ENCODE measurements at regions not wholly inside any gene's neighbourhood (a gene's known extent, or its start where the extent isn't known, plus 50 kb on each side); places are given as distances from the start of the nearest gene placed in this dataset.

DNA sequence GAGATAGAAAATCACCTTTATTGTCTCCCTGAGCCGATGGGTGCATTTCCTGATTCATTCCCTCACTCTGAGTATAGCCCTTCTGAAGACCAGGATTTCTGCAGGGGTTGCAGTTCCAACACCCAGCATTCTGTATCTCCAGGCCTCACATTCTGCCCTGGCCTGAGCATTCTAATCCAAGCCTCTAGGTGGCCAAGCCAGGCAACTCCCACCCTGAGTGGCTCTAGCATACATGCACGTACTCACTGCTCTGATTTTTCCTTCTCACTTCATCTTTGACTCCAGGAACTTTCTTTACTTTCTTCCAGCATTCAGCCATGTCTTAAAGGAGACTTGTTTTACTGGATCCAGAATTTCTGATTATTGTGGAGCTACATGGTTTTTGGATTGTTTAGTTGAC, 100.7 kb upstream of the STK39 start:
- Mint-ChIP-seq H3K27me3 (peaks cover 0 to 8% of the 10 kb centered on the region in 2 donors), H3K27ac (no peak overlapping the region), H3K9me3 (no peaks in the 10 kb centered on the region), H3K4me3 (no peak overlapping the region), H3K4me1 (ENCODE audit: low read depth in 2 of 2) (peaks cover 7% of the 10 kb centered on the region in 2 donors), H3K36me3 (no peaks in the 10 kb centered on the region)
- DNase-seq (ENCODE audit: low spot score) (no peak), ATAC-seq (no peak)

DNA sequence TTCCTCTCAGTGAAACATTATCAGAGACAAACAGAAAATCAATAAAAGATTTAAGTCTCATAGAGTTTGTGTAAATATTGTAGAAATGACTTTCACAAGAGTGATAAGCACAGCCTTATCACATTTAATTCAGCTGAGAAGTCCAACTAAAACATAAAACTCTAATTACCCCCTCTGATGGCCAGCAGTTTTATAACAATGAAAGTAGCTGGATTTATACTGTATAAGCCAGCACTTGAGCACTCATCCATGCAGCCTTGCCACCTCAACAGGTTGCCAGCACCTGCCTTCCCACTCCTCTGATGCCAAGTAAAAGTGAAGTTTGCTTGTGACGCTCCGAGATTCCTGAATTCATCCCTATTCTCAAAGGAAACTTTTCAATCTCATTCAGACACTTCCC, 103.0 kb upstream of the STK39 start:
- Mint-ChIP-seq H3K4me1 (ENCODE audit: low read depth in 2 of 2) (peaks cover 17 to 18% of the 10 kb centered on the region in 2 donors), H3K9me3 (peaks cover 5% of the 10 kb centered on the region), H3K27me3 (peaks cover 0 to 7% of the 10 kb centered on the region in 2 donors), H3K27ac (no peak overlapping the region), H3K4me3 (no peak overlapping the region), H3K36me3 (no peaks in the 10 kb centered on the region)
- DNase-seq (ENCODE audit: low spot score) (no peak), ATAC-seq (no peak)

DNA sequence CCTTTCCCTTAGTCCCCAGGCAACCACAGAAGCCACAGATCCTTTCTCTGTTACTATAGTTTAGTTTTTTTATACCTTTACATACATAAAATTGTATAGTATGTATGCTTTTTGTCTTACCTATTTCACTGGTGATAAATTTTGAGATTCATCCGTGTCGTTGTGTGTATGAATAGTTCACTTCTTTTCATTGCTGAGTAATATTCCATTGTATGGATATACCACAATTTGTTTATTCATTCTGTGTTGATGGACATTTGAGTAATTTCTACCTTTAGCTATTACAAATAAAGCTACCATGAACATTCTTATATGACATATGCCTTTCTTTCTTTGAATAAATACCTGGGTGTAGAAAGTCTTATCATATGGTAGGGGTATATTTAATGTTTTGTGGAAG, 102.8 kb upstream of the CERS6 start:
- DNase-seq (ENCODE audit: low spot score) (no peak), ATAC-seq (no peak)
- peaks cover 14 to 24% of the 10 kb centered on the region in 2 donors for H3K4me1 Mint-ChIP-seq (ENCODE audit: low read depth in 2 of 2)
- H3K4me3 Mint-ChIP-seq = no peak overlapping the region
- peaks cover 0 to 2% of the 10 kb centered on the region in 2 donors for H3K27me3 Mint-ChIP-seq
- no peaks in the 10 kb centered on the region for H3K36me3 Mint-ChIP-seq
- H3K27ac Mint-ChIP-seq = no peak overlapping the region
- peaks cover 5% of the 10 kb centered on the region for H3K9me3 Mint-ChIP-seq

DNA sequence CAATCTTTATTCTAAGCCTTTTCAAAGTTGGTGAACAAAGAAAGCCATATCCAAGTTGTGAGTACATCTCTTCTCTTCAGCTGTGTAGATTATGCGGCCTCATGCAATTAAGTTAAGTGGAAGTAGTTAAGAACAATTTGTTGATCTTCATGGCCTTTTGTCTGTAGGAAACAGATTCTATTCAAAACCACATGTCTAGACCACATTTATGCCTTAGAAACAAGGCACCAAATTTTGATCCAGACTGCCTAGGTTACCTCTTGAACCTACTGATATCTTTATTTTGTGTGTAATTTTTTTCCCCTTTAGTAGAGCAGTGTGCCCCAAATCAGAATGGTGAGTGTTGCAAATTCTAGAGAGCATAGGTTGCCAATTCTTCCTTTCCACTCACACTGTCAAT, 101.6 kb upstream of the CERS6 start:
- peak overlapping the region in 1 of 2 donors; percentile 36 for H3K27ac Mint-ChIP-seq

DNA sequence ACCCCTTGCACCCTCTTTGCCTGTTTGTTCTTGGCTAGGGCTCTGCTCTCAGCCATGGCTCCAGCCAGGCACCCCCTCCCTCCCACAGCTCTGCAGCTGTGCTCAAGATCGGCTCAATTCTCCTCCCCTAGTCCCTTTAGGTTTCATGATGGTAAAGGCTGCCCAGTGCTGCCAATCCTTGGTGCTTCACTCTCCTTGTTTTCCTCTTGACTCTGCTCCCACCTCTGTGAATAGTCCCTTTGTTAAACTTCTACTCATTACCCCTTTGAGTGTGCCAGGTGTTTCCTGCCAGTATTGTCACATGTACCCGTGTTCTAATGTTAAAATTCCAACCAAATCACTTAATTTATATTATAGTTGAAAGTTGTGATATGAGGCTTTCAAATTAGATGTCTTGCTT, 101.0 kb upstream of the CERS6 start:
- Mint-ChIP-seq H3K4me3 (no peak overlapping the region), H3K36me3 (no peaks in the 10 kb centered on the region), H3K4me1 (ENCODE audit: low read depth in 2 of 2) (peaks cover 19 to 29% of the 10 kb centered on the region in 2 donors), H3K27ac (peak overlapping the region in 1 of 2 donors; percentile 36), H3K27me3 (peaks cover 0 to 2% of the 10 kb centered on the region in 2 donors), H3K9me3 (peaks cover 5% of the 10 kb centered on the region)
- ATAC-seq (no peak), DNase-seq (ENCODE audit: low spot score) (no peak)

More for the DNA sequence above, 101.6 kb upstream of the CERS6 start:
- DNase-seq (ENCODE audit: low spot score) (no peak), ATAC-seq (no peak)
- Mint-ChIP-seq H3K27me3 (peaks cover 0 to 2% of the 10 kb centered on the region in 2 donors), H3K4me1 (ENCODE audit: low read depth in 2 of 2) (peaks cover 19 to 29% of the 10 kb centered on the region in 2 donors), H3K4me3 (no peak overlapping the region), H3K36me3 (no peaks in the 10 kb centered on the region), H3K9me3 (peaks cover 5% of the 10 kb centered on the region)

DNA sequence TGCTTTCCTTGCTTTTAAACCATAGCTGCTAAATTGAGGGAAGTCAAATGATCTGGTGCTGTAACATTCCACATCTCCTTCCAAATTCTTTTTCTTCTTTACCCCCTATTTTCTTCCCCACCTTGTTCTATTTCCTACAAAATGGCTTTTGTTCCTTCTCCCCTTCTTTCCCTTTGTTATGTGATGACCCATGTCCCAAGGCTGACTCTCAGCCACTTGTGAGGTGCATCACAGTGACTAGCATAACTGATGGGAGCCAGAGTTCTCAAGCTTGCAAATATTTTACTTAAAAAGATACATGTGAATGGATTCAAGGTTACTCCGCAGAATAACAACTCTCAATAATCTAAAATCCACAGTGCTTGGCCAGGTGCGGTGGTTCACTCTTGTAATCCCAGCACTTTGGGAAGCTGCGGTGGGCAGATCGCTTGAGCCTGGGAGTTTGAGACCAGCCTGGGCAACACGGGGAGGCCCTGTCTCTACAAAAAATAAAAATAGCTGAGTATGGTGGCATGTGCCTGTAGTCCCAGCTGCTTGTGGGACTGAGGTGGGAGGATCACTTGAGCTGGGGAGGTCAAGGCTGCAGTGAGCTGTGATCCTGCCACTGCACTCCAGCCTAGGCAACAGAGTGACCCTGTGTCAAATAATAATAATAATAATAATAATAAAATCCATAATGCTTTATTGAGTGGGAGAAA, 100.1 kb upstream of the CERS6 start:
- Mint-ChIP-seq H3K4me1 (ENCODE audit: low read depth in 2 of 2) (peaks cover 19 to 29% of the 10 kb centered on the region in 2 donors), H3K4me3 (no peak overlapping the region), H3K27me3 (peaks cover 0 to 2% of the 10 kb centered on the region in 2 donors), H3K36me3 (no peaks in the 10 kb centered on the region), H3K27ac (no peak overlapping the region), H3K9me3 (peaks cover 5% of the 10 kb centered on the region)
- DNase-seq (ENCODE audit: low spot score) (no peak), ATAC-seq (no peak)

DNA sequence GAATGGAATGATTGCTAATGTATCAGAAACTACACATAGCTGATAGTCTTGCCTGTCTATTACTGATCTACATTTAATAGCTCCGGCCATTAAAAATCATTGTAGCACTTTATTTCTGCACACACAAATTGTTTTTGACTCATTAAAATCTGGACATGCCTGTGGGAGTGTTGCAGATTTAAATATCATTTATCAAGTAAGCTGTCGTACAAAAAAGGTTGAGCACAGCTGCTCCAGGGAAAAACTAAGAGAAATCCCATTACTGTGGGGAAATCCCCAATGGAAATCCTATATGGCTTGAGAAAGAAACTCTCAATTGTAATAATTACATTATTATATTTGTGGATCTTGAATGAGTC, 99.6 kb upstream of the CERS6 start:
- Mint-ChIP-seq H3K27me3 (peaks cover 0 to 2% of the 10 kb centered on the region in 2 donors), H3K4me1 (ENCODE audit: low read depth in 2 of 2) (peaks cover 19 to 29% of the 10 kb centered on the region in 2 donors), H3K9me3 (peaks cover 5% of the 10 kb centered on the region), H3K27ac (no peak overlapping the region), H3K36me3 (no peaks in the 10 kb centered on the region), H3K4me3 (no peak overlapping the region)
- DNase-seq (ENCODE audit: low spot score) = no peak
- no peak for ATAC-seq

DNA sequence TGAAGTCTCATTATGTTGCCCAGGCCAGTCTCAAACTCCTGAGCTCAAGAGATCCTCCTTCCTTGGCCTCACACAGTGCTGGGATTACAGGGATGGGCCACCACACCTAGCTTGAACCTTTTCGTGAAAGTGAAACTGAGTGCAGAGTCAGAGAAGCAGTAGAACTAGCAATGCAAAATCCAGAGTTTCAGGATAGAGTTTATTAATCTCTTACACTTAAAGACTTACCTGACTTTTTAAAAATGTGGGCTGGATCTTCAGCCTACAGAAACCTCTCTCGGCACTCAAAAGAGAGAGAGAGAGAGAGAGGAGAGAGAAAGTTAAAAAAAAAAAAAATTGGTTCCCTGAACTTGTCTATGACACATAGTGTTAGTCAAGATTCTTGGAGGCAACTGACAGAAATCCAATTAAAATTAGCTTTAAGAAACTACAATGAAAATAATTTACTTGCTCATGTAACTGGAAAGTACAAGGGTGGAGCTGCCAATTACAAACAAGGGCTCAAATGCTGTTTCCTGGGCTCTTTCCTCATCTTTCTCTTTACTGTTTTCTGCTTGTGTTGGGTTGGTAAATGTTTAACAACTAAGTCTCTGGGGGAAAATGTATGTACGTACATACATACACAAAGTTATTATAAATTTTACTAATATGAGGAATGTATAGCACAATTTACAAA, 98.1 kb upstream of the CERS6 start:
- Mint-ChIP-seq H3K4me3 (no peak overlapping the region), H3K27ac (peak overlapping the region in 1 of 2 donors; percentile 28), H3K36me3 (peaks cover 7% of the 10 kb centered on the region), H3K27me3 (peaks cover 0 to 2% of the 10 kb centered on the region in 2 donors), H3K9me3 (peaks cover 5% of the 10 kb centered on the region), H3K4me1 (ENCODE audit: low read depth in 2 of 2) (peaks cover 19 to 29% of the 10 kb centered on the region in 2 donors)
- DNase-seq (ENCODE audit: low spot score) (no peak), ATAC-seq (no peak)

DNA sequence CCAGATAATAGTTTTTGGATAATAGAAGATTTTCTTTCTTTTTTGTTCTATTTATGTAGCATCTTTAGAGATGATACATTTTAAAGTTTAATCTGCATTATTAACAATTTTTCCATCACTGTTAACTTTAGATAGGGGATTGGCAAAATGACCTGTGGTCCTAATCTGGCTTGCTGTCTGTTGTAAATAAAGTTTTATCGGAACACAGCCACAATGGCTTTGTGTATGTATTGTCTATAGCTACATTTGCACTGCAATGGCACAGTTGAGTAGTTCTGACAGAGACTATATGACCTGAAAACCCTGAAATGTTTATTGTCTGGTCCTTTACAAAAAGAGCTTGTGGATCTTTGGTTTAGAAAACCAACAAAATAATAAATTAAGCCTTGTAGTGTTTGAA, 97.0 kb upstream of the CERS6 start:
- no peak for DNase-seq (ENCODE audit: low spot score)
- no peaks in the 10 kb centered on the region for H3K9me3 Mint-ChIP-seq
- H3K4me3 Mint-ChIP-seq = no peak overlapping the region
- peaks cover 7% of the 10 kb centered on the region for H3K36me3 Mint-ChIP-seq
- H3K27ac Mint-ChIP-seq = no peak overlapping the region
- ATAC-seq = no peak
- H3K27me3 Mint-ChIP-seq = peaks cover 0 to 2% of the 10 kb centered on the region in 2 donors
- peaks cover 19 to 29% of the 10 kb centered on the region in 2 donors for H3K4me1 Mint-ChIP-seq (ENCODE audit: low read depth in 2 of 2)

DNA sequence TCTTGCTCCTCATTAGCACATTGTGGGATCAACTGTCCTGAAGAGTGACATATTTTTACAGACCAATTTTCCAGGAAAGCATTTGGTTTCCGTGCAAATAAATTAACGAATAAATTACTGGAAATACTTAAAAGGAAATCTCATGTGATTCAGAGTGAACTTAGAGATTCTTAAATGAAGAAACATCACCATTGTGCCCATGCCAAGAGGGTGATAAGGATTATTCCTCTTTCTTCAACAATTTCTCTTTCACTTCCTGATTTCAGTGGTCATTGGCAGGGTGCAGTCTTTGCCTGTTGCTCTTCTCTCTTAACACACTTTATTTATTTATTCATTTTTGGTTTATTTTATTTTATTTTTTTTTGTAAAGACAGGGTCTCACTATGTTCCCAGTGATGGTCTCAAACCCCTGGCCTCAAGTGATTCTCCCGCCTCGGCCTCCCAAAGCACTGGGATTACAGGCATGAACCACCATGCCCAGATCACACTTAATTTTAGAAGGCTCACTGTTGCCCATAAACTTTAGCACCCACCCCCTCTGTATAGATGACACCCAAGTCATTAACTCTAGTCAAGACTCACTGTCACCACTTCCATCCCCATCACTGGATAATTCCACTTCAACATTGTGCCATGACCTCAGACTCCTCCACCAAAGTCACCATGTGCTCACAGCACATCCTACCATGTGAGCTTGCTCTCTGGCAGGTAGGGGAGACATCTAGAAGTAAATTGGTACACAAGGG, 92.6 kb upstream of the CERS6 start:
- H3K27ac Mint-ChIP-seq = no peak overlapping the region
- H3K4me3 Mint-ChIP-seq = no peak overlapping the region
- peaks cover 7% of the 10 kb centered on the region for H3K36me3 Mint-ChIP-seq
- peaks cover 2 to 3% of the 10 kb centered on the region in 2 donors for H3K4me1 Mint-ChIP-seq (ENCODE audit: low read depth in 2 of 2)
- DNase-seq (ENCODE audit: low spot score) (no peak), ATAC-seq (no peak)
- no peaks in the 10 kb centered on the region for H3K27me3 Mint-ChIP-seq
- H3K9me3 Mint-ChIP-seq = no peaks in the 10 kb centered on the region

DNA sequence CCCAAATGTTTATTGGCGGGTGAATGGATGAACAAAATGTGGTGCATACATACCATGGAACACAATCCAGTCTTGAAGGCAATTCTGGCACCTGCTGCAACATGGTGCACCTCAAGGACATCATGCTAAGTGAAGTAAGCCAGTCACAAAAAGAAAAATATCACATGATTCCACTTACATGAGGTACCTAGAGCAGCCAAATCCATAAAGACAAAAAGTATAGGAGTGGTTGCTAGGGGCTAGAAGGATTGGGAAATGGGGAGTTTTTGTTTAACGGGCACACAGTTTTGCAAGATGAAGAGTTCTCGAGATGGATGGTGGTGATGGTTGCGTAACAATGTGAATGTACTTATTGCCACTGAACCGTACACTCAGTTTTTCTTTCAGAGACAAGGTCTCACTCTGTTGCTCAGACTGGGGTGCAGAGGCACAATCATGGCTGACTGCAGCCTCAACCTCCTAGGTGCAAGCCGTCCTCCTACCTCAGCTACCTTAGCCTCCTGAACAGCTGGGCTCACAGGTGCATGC, 90.9 kb upstream of the CERS6 start:
- DNase-seq (ENCODE audit: low spot score) (no peak), ATAC-seq (no peak)
- no peaks in the 10 kb centered on the region for H3K9me3 Mint-ChIP-seq
- no peak overlapping the region for H3K4me3 Mint-ChIP-seq
- no peak overlapping the region for H3K27ac Mint-ChIP-seq
- no peaks in the 10 kb centered on the region for H3K4me1 Mint-ChIP-seq (ENCODE audit: low read depth in 2 of 2)
- no peaks in the 10 kb centered on the region for H3K27me3 Mint-ChIP-seq
- H3K36me3 Mint-ChIP-seq = peaks cover 7% of the 10 kb centered on the region

DNA sequence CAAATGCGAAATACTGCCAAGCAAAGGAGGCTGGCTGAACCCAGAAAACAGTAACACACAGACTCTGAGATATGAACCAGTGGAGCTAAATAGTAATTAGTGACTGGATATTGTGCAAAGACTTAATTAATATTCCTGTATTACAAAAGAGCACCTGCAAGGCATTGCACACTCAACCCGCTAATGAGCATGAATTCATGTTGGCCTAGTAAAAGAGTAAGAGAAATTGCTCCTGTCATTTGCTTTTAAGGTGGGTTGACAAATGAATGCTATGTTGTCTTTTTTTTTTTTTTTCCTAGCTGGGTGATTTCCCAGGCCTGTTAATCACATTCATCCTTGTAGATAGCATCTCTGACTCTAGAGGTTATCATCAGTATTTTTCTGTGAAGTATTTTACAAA, 87.0 kb upstream of the CERS6 start:
- no peak overlapping the region for H3K27ac Mint-ChIP-seq
- ATAC-seq (no peak), DNase-seq (ENCODE audit: low spot score) (no peak)
- peaks cover 20 to 34% of the 10 kb centered on the region in 2 donors for H3K4me1 Mint-ChIP-seq (ENCODE audit: low read depth in 2 of 2)
- H3K4me3 Mint-ChIP-seq = no peak overlapping the region
- peaks cover 20% of the 10 kb centered on the region for H3K36me3 Mint-ChIP-seq
- no peaks in the 10 kb centered on the region for H3K27me3 Mint-ChIP-seq
- H3K9me3 Mint-ChIP-seq = peaks cover 3% of the 10 kb centered on the region

DNA sequence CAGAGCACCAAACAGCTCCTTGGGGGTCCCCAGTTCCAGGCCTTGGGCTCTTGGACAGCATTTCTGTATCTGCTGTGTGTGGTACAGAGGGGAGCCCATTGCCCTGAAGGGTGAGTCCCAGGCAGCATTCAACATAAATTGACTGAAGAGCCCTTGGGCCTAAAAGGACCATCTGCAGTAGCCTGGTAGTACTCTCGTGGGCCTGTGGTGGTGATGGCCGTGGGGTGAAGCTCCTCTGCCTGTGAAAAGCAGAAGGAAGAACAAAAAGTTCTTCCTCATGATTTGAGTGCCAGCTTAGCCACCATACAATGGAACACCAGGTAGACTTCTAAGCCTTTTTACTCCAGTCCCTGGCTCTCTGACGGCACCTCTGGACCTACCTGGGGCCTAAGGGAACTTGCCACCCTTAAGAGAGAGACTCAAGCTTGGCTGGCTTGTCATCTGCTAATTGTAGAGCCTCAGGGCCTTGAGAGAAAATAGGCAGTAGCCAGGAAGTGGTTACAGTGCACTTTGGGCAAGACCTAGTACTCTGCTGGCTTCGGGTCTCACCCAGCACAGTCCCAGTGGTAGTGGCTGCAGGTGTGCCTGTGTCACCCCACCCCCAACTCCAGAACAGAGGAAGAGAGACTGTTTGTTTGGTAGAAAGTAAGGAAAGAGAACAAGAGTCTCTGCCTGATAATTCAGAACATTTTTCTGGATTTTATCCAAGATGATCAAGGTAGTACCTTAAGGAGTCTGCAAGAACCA, 84.6 kb upstream of the CERS6 start:
- ATAC-seq = peak; percentile 70 to 81
- Mint-ChIP-seq H3K27ac (peak overlapping the region; percentile 43 to 72), H3K4me1 (ENCODE audit: low read depth in 2 of 2) (peaks cover 20 to 47% of the 10 kb centered on the region in 2 donors), H3K4me3 (peak overlapping the region; percentile 40), H3K36me3 (peaks cover 33% of the 10 kb centered on the region), H3K9me3 (peaks cover 3% of the 10 kb centered on the region), H3K27me3 (no peaks in the 10 kb centered on the region)
- no peak for DNase-seq (ENCODE audit: low spot score)

All from natural killer cell treated with Interleukin-12 subunit alpha and Interleukin-12 subunit beta and Interleukin-15 and Interleukin-18, amount 100 ng/mL, for 72 hours (primary cell).